ENCODE measurements at regions not wholly inside any gene's neighbourhood (a gene's known extent, or its start where the extent isn't known, plus 50 kb on each side); places are given as distances from the start of the nearest gene placed in this dataset.

- TF ChIP-seq CTCF (IDR thresholded peaks at IDR 0.05) = no peak
- no peak for TF ChIP-seq POLR2A (IDR thresholded peaks at IDR 0.05; ENCODE audit: low read length)
- no peak for TF ChIP-seq GATA3 (IDR thresholded peaks at IDR 0.05; ENCODE audit: borderline replicate concordance)
- TF ChIP-seq RARB (CRISPR knock-in tag; IDR thresholded peaks at IDR 0.05) = no peak
- no peak for TF ChIP-seq RNF2 (IDR thresholded peaks at IDR 0.05; ENCODE audit: borderline replicate concordance, low read depth)
- no peak for TF ChIP-seq NPAS2 (CRISPR knock-in tag; IDR thresholded peaks at IDR 0.05; ENCODE audit: borderline replicate concordance)
- TF ChIP-seq CHD2 (IDR thresholded peaks at IDR 0.05; ENCODE audit: low read length, partially characterized antibody) = no peak
- TF ChIP-seq PHF8 (IDR thresholded peaks at IDR 0.05; ENCODE audit: borderline replicate concordance, low read depth) = no peak
- no peak for TF ChIP-seq EP300 (IDR thresholded peaks at IDR 0.05)
- no peak for TF ChIP-seq TP53 (CRISPR knock-in tag; IDR thresholded peaks at IDR 0.05)
- TF ChIP-seq, protein P1, sequence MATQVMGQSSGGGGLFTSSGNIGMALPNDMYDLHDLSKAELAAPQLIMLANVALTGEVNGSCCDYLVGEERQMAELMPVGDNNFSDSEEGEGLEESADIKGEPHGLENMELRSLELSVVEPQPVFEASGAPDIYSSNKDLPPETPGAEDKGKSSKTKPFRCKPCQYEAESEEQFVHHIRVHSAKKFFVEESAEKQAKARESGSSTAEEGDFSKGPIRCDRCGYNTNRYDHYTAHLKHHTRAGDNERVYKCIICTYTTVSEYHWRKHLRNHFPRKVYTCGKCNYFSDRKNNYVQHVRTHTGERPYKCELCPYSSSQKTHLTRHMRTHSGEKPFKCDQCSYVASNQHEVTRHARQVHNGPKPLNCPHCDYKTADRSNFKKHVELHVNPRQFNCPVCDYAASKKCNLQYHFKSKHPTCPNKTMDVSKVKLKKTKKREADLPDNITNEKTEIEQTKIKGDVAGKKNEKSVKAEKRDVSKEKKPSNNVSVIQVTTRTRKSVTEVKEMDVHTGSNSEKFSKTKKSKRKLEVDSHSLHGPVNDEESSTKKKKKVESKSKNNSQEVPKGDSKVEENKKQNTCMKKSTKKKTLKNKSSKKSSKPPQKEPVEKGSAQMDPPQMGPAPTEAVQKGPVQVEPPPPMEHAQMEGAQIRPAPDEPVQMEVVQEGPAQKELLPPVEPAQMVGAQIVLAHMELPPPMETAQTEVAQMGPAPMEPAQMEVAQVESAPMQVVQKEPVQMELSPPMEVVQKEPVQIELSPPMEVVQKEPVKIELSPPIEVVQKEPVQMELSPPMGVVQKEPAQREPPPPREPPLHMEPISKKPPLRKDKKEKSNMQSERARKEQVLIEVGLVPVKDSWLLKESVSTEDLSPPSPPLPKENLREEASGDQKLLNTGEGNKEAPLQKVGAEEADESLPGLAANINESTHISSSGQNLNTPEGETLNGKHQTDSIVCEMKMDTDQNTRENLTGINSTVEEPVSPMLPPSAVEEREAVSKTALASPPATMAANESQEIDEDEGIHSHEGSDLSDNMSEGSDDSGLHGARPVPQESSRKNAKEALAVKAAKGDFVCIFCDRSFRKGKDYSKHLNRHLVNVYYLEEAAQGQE (IDR thresholded peaks at IDR 0.05) = no peak
Observed at GRCh38 chr16:54442864-54443263, 156.3 kb upstream of the IRX3 start.

Data from A549 (cell line).